ENCODE measurements at regions not wholly inside any gene's neighbourhood (a gene's known extent, or its start where the extent isn't known, plus 50 kb on each side); places are given as distances from the start of the nearest gene placed in this dataset.

- Mint-ChIP-seq H3K27me3 (ENCODE audit: low read depth) (peaks cover 2% of the 10 kb centered on the region), H3K27ac (no peak overlapping the region), H3K9me3 (peaks cover 3% of the 10 kb centered on the region), H3K4me1 (peaks cover 14% of the 10 kb centered on the region), H3K4me3 (no peak overlapping the region), H3K36me3 (no peaks in the 10 kb centered on the region)
- no peak for DNase-seq (ENCODE audit: low spot score in 2 of 2, unreplicated experiment in 2 of 2)
- TF ChIP-seq, protein P1, sequence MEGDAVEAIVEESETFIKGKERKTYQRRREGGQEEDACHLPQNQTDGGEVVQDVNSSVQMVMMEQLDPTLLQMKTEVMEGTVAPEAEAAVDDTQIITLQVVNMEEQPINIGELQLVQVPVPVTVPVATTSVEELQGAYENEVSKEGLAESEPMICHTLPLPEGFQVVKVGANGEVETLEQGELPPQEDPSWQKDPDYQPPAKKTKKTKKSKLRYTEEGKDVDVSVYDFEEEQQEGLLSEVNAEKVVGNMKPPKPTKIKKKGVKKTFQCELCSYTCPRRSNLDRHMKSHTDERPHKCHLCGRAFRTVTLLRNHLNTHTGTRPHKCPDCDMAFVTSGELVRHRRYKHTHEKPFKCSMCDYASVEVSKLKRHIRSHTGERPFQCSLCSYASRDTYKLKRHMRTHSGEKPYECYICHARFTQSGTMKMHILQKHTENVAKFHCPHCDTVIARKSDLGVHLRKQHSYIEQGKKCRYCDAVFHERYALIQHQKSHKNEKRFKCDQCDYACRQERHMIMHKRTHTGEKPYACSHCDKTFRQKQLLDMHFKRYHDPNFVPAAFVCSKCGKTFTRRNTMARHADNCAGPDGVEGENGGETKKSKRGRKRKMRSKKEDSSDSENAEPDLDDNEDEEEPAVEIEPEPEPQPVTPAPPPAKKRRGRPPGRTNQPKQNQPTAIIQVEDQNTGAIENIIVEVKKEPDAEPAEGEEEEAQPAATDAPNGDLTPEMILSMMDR (IDR thresholded peaks at IDR 0.05; ENCODE audit: unreplicated experiment) = no peak
Measured at GRCh38 chr6:126266664-126267063, 73.3 kb upstream of the CENPW start.

GRCh38 chr6:126267626-126268025 is 72.3 kb upstream of the CENPW start:
- Mint-ChIP-seq H3K9me3 (peaks cover 1% of the 10 kb centered on the region), H3K36me3 (no peaks in the 10 kb centered on the region), H3K4me1 (peaks cover 14% of the 10 kb centered on the region), H3K4me3 (no peak overlapping the region), H3K27me3 (ENCODE audit: low read depth) (peaks cover 2% of the 10 kb centered on the region), H3K27ac (peak overlapping the region; percentile 3)
- no peak for DNase-seq (ENCODE audit: low spot score in 2 of 2, unreplicated experiment in 2 of 2)
- TF ChIP-seq, protein P1 (IDR thresholded peaks at IDR 0.05; ENCODE audit: unreplicated experiment) = no peak

- DNase-seq (ENCODE audit: low spot score in 2 of 2, unreplicated experiment in 2 of 2) = no peak
- Mint-ChIP-seq H3K4me3 (no peak overlapping the region), H3K36me3 (no peaks in the 10 kb centered on the region), H3K27ac (peak overlapping the region; percentile 3), H3K4me1 (peaks cover 14% of the 10 kb centered on the region), H3K27me3 (ENCODE audit: low read depth) (peaks cover 2% of the 10 kb centered on the region), H3K9me3 (peaks cover 4% of the 10 kb centered on the region)
- TF ChIP-seq, protein P1 (IDR thresholded peaks at IDR 0.05; ENCODE audit: unreplicated experiment) = no peak
Measured at GRCh38 chr6:126268092-126268491, 71.8 kb upstream of the CENPW start.

DNA sequence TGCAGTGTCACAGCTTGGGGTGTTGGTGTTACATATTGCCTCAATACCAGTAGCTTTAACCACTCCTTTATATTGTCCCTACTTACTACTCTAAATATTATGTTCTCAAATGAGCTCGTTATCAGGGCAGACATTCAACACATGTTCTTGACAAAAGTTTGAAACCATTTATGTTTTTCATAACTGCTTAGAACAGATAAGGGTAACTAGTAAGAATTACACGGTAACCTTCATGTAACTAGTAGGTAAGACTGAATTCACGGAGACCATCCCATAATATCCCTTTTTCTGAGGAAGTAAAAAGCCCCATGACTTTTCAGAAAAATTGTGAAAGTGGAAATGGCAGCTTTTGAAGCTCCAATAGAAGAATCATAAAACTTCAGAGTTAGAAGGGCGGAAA is 59.6 kb upstream of the CENPW start:
- Mint-ChIP-seq H3K27me3 (ENCODE audit: low read depth) (no peaks in the 10 kb centered on the region), H3K4me3 (no peak overlapping the region), H3K36me3 (no peaks in the 10 kb centered on the region), H3K9me3 (peaks cover 5% of the 10 kb centered on the region), H3K4me1 (no peaks in the 10 kb centered on the region), H3K27ac (no peak overlapping the region)
- TF ChIP-seq, protein P1 (IDR thresholded peaks at IDR 0.05; ENCODE audit: unreplicated experiment) = no peak
- DNase-seq (ENCODE audit: low spot score in 2 of 2, unreplicated experiment in 2 of 2) = no peak

GRCh38 chr6:126285871-126286365 is 54.0 kb upstream of the CENPW start:
- Mint-ChIP-seq H3K27me3 (ENCODE audit: low read depth) (no peaks in the 10 kb centered on the region), H3K36me3 (no peaks in the 10 kb centered on the region), H3K9me3 (peaks cover 5% of the 10 kb centered on the region), H3K4me3 (no peak overlapping the region), H3K4me1 (no peaks in the 10 kb centered on the region), H3K27ac (no peak overlapping the region)
- no peak for DNase-seq (ENCODE audit: low spot score in 2 of 2, unreplicated experiment in 2 of 2)
- TF ChIP-seq, protein P1 (IDR thresholded peaks at IDR 0.05; ENCODE audit: unreplicated experiment) = no peak
